KBM-7 (cell line): ENCODE measurements at regions not wholly inside any gene's neighbourhood (a gene's known extent, or its start where the extent isn't known, plus 50 kb on each side); places are given as distances from the start of the nearest gene placed in this dataset.

Experiments
- DNase-seq: peaks from one replicate; pipeline ENCODE4 v3.0.0-alpha.2; 2015
- in situ Hi-C: fragments of 300-500 bp; cut with MboI; formaldehyde crosslinking; loops from 2 replicates; pipeline ENCODE4 v1.14.3; 2020; ENCODE audit warnings: low sequenced_read_pairs, low pct_unique_long_range_greater_than_20kb, mixed read lengths

DNA sequence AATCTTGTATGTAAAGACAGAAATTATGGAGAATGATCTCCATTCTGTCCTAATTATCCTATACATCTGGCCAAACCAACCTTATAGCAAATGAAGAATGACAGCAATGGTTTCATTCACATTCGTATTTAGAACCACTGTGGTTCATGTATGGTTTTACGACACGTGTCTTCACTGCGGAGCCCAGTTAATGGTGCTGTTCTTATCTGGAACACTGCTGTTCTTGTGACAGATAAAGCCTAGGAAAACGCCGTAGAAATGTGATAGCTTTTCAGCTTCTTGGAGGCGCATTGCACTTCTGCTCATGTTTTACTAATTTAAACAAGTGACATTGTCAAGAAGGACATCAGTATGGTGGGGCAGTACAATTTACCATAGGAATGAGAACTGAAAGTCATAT is 2266.4 kb upstream of the TENM3 start:
- in situ Hi-C loops, result no loop called here
- no peak for DNase-seq

DNA sequence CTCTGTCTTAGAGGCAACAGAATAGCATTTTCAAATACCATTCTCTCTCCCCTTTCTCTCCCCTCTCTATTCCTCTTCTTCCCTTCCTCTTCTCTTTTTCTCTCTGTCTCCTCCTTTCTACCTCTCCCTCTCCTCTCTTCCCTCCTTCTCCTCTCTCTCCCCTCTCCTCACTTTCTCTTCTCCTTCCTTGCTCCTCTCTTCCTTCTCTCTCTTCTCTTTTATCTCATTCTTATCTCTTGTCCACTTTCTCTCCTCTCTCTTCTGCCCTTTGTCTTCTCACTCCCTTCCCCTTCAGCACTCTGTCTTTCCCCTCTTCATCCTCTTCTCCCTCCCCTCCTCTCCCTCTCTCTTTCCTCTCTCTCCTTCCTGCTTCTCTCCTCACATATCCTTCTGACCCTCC is 2265.8 kb upstream of the TENM3 start:
- in situ Hi-C loops, result no loop called here
- no peak for DNase-seq

DNA sequence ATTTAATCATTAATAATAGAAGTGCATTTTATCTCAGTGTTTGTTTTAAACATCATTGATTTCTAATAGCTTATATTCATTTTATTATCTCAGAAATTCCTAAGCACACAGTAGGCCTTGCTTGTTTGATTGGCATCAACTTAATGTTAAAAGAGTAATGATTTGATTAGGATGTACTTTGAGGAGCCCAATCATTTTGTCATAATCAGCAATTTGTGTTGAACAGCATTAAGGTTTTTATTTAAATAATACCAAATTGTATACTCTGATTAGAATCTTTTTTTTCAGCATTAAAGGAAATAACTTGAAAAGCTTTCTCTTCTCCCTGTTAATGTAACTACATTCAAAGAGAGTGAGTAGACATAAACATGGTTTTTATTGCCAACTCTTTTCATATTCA is 2262.0 kb upstream of the TENM3 start:
- no peak for DNase-seq

DNA sequence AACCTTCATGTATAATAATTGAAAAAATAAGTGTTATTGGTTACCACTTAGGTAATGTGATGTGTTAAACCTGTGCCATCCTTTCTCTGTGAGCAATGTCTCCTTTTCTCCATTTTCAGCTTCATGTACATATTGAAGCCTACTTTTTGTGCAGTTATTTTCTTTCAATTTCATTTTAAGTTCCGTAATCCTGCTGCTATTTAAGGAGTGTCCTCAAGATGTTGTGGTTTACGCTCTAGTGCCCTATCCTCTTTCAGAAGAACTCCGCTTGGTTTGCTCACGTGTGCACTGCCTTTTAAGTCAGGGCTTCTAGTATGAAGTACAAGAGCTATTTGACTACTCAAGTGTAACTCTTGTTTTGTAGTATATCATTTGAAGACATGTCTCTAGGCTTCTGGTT is 2253.2 kb upstream of the TENM3 start:
- DNase-seq, result peak; percentile 81
- in situ Hi-C loops, result no loop called here

More for the DNA sequence above, 2262.0 kb upstream of the TENM3 start:
- in situ Hi-C loops, result no loop called here

DNA sequence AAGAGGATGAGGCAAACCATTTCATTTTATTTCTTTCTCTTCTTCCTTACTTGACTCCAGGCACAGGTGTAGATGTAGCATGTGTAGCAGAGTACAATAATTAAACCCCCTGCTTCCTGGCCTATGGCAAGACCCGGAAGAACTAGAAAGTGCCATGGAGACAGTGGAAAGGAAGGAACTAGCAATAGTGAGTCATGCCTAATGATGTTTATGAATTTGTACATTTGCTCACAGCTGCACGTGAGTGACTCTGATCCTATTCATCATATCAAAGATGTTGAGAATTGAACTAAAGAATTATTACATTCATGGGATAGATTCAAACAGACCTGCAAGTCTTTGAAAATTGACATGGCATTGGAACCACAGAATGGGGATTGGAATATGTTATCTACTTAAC is 2233.9 kb upstream of the TENM3 start:
- DNase-seq, result no peak
- in situ Hi-C loops, result no loop called here

DNA sequence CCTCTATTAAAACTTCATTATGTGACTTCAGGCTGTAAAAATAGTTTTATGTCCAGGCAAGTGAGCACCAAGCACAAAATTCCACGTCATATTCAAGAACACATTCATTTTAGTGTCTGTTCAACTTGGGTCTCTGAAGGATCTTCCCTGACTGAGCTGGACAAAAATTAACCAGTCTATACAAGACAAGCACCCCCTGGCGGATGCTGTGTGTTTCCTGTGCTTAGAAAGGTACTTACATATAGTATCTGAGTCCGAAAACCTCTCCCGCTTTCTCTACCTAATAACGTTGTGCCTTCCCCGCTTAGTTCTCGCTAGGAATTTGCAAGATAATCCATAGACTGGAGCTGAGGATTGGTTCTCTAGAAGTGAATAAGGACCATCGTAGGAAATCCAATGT is 2214.5 kb upstream of the TENM3 start:
- DNase-seq, result peak; percentile 43
- in situ Hi-C loops, result no loop called here

DNA sequence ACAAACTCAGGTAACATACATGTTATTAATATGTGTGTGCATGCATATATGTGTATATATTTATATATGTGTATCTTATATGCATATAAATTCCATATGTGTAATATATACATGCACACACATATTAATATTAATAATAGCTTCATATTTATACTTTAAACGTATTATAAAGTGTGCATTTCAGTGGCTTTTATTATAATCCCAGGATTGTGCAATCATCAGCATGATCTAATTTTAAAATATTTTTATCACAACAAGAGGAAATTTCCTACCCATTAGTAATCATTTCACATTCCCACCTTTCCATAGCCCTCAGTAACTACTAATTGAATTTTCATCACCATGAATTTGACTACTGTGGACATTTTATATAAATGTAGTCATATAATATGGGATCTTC is 2211.9 kb upstream of the TENM3 start:
- no peak for DNase-seq

DNA sequence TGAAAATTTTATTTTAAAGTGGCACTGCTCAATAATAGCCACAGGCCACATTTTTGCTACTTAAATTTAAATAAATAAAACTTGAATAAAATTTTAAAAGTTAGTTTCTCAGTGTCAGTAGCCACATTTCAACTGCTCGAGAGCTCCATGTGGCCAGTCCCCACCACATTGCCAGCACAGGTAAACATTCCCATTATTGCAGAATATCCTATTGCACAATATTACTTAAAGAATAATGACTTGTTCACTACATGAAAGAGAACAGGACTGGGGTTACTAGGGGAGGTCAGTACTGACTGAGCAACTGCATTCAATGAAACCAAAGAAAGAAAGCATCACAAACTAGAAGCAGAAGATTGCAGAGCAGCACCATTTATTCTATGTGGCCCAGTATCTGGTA is 2201.6 kb upstream of the TENM3 start:
- in situ Hi-C loops, result no loop called here
- DNase-seq, result no peak

More for the DNA sequence above, 2211.9 kb upstream of the TENM3 start:
- in situ Hi-C loops, result no loop called here

DNA sequence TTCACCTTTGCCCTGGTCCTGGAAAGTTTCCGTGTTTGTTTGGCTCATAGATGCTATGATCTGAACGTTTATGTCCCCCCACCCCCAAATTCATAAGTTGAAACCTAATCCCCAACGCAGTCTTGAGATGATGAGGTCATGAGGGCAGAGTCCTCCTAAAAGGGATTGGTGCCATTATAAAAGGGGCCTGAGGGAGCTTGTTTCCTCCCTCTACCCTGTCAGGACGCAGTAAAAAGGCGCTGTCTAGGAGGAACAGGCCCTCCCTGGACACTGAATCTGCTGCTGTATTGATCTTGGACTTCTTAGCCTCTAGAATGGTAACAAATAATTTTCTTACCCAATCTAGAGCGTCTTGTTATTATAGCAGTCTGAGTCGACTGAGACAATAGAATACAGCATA is 2190.6 kb upstream of the TENM3 start:
- no peak for DNase-seq
- in situ Hi-C loops, result no loop called here

DNA sequence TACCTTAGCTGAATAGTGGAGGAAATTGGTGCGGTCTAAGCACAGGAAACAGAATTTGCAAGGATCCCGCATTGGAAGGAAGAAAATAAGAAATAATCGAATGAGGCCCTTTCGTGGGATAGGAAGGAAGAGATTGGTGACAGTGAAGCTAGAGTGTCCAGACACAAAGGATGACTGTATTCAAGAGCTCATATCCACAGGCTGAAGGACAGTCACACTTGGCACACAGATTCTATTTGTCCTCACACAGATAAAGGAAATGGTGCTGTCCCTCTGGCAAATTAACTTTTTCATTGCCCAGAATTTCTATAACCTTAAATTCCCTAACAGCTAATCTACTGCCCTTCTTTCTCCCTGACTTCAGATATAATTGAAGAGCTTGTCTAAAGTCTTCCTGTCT is 2188.9 kb upstream of the TENM3 start:
- in situ Hi-C loops, result no loop called here
- DNase-seq, result no peak

DNA sequence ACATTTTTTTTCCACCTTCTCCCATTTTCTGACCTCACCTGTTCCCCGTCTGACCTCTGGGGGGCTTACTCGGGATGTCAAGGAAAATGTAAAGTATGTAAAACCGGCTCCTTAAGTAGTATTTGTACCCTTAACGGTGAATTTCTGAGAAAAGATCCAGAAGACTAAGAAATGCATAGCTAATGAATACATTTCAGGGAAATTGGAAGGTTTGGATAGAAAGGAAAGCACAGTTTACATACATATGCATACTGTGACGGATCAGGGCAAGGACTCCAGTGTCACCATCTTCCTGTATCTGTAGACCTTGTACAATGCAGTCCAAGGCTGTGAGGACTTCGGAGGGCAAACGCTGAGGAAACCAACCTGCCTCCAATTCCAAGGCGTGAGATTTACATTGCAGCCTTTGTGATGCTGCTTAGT is 2185.9 kb upstream of the TENM3 start:
- in situ Hi-C loops, result no loop called here
- DNase-seq, result peak; percentile 68

DNA sequence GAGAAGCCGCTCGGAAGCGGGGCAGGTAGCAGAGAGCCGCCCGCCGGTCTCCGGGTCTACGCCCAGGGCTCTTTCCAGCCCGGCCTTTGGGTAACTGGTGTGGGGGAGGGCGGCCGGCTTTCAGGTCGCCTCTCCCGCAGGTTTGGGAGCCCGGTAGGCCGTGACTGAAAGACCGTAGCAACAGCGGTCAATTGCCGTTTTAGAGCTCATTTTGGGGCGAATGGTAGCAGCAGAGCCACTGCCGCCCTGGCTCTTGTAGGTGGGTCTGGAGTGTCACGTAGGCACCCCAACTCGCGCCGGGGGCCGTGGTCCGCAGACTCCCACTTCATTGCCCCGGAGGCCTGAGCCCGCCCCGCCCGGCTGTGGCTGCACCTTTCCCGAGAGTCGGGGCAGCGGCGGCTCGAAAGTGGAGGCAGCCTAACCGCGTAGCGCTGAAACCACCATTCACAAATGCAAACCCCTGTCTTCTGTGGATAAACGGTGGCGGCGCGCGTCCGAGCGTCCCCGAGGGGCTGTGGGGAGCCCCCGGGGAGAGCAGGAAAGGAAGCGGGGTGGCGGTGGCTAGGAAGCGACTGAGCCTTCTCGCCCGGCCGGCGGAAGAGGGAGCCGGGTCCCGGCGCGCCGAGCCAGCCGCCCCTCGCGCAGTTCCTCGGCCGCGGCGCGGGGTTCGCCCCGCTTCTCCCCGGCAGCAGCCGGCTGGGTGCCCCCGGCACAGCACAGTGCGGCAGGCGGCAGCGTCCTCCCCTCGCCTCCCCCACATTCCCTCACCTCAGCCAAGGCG is 2185.1 kb upstream of the TENM3 start:
- in situ Hi-C loops, result no loop called here
- DNase-seq, result peak; percentile 55

DNA sequence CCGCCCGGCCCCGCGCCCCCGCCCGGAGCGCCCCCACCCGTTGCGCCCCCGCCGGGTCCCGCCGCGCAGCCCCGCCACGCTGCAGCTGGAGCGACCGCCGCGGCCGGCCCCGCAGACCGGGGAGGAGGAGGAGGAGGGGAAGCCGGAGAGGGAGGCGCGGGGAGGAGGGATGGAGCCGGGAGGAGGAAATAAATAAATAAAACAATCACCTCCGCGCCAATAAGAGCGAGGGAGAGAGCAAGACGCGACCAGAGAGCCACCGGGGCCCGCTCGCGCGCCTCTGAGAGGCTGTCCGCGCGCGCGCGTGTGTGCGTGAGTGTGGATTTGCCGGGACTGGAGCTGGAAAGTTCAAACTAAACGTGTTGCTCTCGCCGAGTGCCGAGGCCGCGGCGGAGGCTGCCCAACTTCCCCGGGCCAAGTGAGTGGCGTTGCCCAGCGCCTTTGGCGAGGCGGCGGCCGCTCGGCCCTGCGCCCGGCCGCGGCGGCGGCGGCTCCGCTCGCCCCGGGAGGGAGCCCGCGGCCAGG is 2184.4 kb upstream of the TENM3 start:
- peak; percentile 73 for DNase-seq
- in situ Hi-C loops, result no loop called here

DNA sequence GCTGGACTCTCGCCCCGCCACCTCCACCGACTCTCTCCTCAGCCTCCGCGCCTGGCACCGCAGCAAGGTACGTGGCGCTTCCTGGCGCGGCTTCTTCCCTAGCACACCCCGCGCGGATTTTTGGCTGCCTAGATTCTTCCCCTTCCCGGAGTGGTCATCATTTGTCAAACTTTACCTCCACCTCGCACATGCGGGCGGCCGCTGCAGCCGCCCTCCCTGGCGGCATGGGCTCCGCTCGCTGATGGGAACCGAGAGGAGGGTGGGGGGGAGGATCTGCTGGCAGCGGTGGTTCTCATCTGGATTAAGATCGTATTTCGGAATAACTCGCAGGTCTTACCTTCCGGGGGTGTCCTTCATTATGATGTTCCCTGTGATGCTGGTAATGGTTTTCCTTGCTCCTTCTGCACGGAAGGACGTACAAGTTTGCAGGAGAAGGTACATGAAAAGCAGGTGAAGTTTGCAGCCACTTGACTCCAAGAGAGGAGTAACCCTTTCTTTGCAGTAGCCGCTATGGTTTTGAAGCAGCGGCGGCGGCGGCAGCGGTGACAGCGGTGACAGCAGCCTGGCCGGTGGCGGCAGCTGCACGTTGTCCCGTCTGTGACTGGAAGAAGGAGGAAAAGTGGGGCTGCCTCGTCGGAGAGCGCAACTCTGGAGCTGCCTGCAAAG is 2183.9 kb upstream of the TENM3 start:
- in situ Hi-C loops, result no loop called here
- peak; percentile 60 for DNase-seq

DNA sequence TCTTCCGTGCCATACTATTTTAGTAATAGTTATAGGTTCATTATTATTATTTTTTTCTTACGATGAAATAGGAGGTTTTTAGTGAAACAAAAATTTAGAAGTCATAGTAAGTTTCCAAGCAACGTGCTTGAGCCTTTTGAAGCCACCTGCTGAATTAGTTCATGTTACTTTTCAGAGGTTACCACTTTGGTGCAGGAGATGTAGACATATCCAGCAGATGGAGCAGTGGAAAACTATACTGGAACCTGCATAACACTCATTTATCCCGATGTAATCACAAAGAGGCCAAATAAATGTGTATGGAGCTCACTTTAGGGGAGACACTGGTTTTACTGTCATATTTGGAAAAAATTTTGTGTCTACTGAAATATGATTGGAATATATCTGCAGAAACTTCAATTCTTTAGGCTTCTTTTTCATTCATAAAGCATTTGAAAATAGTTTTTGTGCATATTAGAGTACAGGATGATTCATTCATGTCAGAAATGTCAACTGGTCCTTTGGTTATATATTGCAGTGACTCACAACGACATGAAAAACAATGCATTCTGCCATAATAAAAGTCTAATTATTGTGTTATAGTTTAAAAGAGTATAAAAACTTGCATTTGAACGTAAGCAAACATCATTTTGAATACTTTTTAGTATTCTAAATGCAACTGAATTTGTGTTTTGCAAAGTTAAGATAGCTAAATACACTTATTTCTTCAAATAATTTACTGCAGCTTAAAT is 2182.9 kb upstream of the TENM3 start:
- in situ Hi-C loops, result no loop called here
- DNase-seq, result peak; percentile 45

DNA sequence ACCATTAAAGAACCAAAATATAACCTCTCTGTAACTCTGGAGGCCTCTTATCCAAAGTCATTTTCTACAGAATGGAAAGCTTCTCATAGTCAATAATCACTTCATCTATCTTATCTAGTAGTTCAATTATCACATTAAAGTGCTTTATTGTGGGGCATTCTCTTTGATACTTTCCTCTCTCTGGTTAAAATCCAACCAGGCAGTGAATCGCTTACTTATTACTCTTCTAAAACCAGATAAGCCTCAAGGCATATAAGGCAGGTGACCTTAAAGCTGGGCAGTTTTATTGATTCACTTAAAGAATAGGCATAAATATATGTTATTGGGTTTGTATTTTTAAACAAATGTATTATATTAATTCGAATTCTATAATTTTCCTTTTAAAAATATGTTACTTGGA is 2162.1 kb upstream of the TENM3 start:
- in situ Hi-C loops, result no loop called here

DNA sequence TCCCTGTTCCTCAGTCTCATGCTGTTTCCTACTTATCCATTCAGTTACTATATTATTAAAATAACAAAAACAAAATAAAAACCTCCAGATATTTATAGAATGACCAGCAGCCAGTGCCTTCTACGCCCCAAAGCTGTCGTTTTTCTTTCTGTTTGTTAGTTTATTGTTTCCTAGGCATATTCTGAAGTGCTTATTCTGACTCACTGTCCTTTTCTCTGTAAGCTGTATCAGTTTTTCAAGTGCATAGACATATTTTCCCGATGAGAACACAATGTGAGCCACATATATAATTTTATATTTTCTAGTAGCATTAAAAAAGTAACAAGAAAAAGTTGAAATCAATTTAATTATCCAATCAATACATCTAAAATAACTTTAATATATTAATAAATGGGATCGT is 2158.6 kb upstream of the TENM3 start:
- in situ Hi-C loops, result no loop called here
- DNase-seq, result no peak

More for the DNA sequence above, 2162.1 kb upstream of the TENM3 start:
- no peak for DNase-seq

DNA sequence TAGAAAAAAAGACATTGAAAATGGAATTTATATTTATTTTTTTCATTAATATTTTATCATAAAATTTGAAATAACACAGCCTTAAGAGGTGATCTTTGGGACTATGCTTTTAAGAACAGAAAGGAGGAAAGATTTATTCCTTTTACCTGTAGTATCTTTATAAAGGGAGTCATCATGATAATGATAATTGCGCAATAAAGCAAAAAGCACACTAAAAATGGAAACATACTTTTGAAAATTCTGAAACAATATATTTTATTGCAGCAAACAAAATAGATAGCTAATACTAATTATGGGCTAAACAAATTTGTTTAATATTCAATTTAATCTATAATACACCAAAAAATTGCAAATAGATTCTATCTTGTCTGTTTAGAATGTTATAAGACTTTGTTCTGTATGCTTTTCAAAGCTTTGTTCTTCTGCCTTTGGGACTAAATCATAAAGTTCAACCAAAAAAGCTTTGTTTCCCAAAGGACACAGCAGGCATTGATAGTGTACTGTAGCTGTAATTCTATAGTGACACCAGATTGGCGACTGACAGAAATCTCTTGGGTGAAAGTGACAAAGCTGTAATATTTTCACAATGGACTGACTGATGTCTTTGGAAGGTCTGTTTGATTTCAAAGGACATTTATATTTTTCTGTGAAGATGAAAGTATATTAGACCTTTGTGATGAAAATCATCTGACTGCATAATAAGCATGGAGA is 2156.6 kb upstream of the TENM3 start:
- DNase-seq, result no peak
- in situ Hi-C loops, result no loop called here

DNA sequence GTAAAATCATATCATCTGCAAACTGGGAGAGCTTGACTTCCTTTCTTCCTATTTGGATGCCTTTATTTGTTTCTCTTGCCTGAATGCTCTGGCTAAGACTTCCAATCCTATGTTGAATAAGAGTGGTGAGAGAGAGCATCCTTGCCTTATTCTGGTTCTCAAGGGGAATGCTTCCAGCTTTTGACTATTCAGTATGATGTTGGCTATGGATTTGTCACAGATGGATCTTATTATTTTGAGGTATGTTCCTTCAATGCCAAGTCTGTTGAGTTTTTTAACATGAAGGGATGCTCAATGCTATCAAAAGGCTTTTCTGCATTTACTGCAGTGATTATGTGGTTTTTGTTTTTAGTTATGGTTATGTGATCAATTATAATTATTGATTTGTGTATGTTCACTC is 2144.6 kb upstream of the TENM3 start:
- in situ Hi-C loops, result no loop called here
- no peak for DNase-seq
